IPS-18a (cell line): ENCODE measurements at regions not wholly inside any gene's neighbourhood (a gene's known extent, or its start where the extent isn't known, plus 50 kb on each side); places are given as distances from the start of the nearest gene placed in this dataset.
"Not testable (repeated sequence)": the region's sequence is repeated elsewhere in the genome, so short reads cannot be mapped to it uniquely, and the experiment has no call there.

ENCODE experiments used
- H3K27ac ChIP-seq: one replicate; pipeline ENCODE4 v1.5.1; 2013; ENCODE audit warnings: low read length
- H3K27me3 ChIP-seq: one replicate; pipeline ENCODE4 v1.6.1; 2013; ENCODE audit warnings: mild to moderate bottlenecking, low read length; ENCODE audit not compliant: control insufficient read depth, insufficient read depth
- H3K36me3 ChIP-seq: one replicate; pipeline ENCODE4 v1.6.1; 2013; ENCODE audit warnings: low read depth, low read length; ENCODE audit not compliant: control insufficient read depth
- H3K4me1 ChIP-seq: one replicate; pipeline ENCODE4 v1.6.1; 2013; ENCODE audit warnings: low read depth, low read length; ENCODE audit not compliant: control insufficient read depth
- H3K4me3 ChIP-seq: one replicate; pipeline ENCODE4 v1.5.1; 2013; ENCODE audit warnings: low read length
- H3K9ac ChIP-seq: one replicate; pipeline ENCODE4 v1.6.1; 2013; ENCODE audit warnings: mild to moderate bottlenecking, low read length, moderate library complexity
- H3K9me3 ChIP-seq: one replicate; pipeline ENCODE4 v1.6.1; 2013; ENCODE audit warnings: low read depth, low read length; ENCODE audit not compliant: control insufficient read depth

DNA sequence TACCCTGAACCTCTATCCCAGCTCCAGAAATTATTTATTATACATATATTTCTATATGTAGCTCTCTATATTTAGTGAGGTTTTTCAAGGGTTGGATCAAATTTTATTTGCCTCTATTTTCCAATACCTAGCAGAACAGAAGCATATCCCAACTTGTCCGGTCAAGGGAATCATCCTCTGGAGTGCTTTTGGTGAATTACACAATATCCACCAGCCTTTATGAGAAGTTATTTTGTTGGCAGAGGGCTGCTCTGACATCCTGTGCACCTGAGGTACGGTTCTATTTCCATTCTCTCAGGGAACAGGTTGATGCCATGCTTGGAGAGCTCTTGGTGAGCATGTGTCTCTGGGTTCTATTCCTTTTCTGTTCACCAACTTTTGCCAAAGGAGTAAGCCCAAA, 1056.4 kb downstream of the GALC start:
- Histone ChIP-seq H3K27me3 (no peaks in the 10 kb centered on the region), H3K27ac (no peak overlapping the region), H3K36me3 (no peaks in the 10 kb centered on the region), H3K9me3 (no peaks in the 10 kb centered on the region), H3K9ac (no peak overlapping the region), H3K4me1 (no peaks in the 10 kb centered on the region), H3K4me3 (no peak overlapping the region)

DNA sequence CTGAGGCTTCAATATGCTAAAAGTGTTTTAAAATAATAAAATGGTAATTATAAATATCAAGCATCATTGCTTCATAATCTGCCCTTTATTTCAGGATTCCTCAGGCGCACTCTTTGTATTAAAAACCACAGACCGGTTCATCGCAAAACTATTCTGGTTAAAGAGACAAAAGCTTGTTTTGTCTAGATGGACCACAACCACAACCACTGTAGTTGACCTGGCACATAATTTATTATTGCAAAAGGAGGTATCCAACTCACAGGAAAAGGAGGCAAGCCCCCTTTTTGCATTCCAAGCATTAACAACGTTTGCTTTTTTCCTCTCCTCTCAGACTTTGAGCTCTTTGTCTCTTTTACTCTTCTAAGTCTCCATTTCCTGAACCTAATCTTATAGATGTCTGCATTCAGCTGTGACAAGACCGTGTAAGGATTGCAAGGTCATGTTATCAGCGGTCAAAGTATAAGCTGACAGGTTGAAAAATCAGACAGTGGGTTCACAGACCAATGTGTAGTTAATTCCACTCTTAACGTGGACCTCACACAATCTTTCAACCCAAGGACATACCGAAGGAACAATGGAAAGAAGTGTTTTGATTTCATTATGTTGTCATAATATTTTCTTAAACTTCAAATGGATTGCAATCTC, 1057.6 kb downstream of the GALC start:
- Histone ChIP-seq H3K9ac (no peak overlapping the region), H3K36me3 (no peaks in the 10 kb centered on the region), H3K27me3 (no peaks in the 10 kb centered on the region), H3K27ac (no peak overlapping the region), H3K4me3 (no peak overlapping the region), H3K9me3 (no peaks in the 10 kb centered on the region), H3K4me1 (no peaks in the 10 kb centered on the region)

DNA sequence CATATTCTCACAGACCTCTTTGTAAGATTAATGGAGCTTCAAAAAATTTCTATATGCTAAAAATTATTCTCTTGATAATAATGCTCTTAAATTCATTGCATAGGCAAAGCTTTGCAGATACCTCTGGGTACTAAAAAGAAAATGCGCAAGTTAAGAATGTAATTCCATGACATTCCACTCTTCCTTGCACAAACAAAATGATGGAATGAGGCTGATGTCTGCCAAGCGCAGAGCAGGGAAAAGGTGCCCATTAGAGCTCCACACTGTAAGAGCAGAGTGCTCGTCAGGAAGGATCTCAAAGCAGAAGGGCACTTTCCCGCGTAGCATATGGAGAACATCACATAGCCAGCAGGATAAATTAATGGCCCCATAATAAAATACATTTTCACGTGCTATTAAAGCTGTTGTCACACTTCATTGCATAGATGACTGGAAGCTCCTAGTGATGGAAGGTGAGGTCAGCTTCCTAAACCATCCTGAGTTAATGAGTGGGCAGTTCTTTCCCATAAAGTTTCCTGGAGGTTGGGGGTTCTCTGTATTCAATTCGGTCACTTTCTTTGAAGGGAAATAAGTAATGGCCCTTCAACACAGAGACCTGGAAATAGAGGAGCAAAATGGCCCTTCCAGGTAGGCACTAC, 1058.9 kb downstream of the GALC start:
- H3K9ac ChIP-seq: no peak overlapping the region
- H3K36me3 ChIP-seq: no peaks in the 10 kb centered on the region
- no peak overlapping the region for H3K4me3 ChIP-seq
- H3K27me3 ChIP-seq: no peaks in the 10 kb centered on the region
- H3K4me1 ChIP-seq: no peaks in the 10 kb centered on the region
- H3K9me3 ChIP-seq: no peaks in the 10 kb centered on the region
- H3K27ac ChIP-seq: no peak overlapping the region

DNA sequence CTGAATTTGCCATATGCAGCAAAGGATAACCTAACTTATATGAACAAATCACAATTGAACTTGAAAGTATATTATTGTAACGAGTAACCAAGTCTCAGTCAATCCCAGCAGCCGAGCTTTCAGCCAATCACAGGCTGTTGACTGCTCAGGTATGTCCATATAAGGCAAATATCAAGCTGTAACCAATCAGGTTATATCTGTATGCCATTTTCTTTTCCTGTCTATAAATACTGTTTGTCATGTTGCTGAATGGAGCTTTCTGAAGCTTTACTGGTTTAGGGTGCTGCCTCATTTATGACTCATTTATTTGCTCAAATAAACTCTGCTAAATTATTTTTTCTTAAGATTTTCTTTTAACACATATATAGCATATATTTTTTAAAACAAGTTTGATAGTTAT, 1059.5 kb downstream of the GALC start:
- H3K4me1 ChIP-seq: no peaks in the 10 kb centered on the region
- H3K9me3 ChIP-seq: no peaks in the 10 kb centered on the region
- no peak overlapping the region for H3K4me3 ChIP-seq
- H3K9ac ChIP-seq: no peak overlapping the region
- H3K27ac ChIP-seq: no peak overlapping the region
- H3K27me3 ChIP-seq: no peaks in the 10 kb centered on the region
- H3K36me3 ChIP-seq: no peaks in the 10 kb centered on the region

DNA sequence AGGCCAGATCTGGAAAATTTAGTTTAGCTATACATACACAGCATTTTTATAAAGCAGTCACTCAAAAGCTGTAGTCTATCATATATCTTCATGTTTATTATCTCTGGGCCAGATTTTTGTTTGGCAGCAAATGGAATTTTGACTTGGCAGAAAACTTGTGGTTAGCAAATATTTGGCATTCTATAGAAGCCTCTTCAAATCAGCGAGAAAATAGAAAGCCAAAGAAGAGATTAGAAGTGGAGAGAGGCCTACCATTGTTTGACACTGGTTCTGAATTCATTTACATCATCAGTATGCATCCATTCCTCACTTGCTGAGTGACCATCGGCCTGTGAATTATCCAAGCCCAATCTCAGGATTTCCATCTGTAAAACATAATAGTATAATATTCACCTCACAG, 1077.6 kb downstream of the GALC start:
- no peaks in the 10 kb centered on the region for H3K36me3 ChIP-seq
- H3K9me3 ChIP-seq: no peaks in the 10 kb centered on the region
- no peak overlapping the region for H3K4me3 ChIP-seq
- no peaks in the 10 kb centered on the region for H3K27me3 ChIP-seq
- no peak overlapping the region for H3K9ac ChIP-seq
- no peak overlapping the region for H3K27ac ChIP-seq
- H3K4me1 ChIP-seq: no peaks in the 10 kb centered on the region

DNA sequence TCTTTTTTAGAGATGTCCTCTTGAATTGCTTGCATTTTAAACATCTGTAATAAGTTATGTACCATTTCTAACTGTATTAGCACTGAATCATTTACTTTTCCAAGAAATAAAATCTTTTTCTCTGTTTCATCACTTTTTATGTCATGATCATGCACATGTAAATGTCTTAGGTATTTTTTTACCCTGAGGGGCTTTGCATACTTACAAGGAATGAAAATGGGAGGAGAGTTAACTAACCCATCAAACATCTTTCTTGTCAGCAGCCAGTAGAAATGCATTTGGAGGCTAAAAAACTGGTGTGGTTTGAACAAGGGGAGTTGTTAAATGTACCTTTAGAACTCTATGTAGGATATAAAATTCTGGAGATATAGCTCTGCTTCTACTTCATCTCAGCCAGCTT, 1080.3 kb downstream of the GALC start:
- Histone ChIP-seq H3K9ac (no peak overlapping the region), H3K36me3 (no peaks in the 10 kb centered on the region), H3K4me1 (no peaks in the 10 kb centered on the region), H3K27ac (no peak overlapping the region), H3K27me3 (no peaks in the 10 kb centered on the region), H3K4me3 (no peak overlapping the region), H3K9me3 (no peaks in the 10 kb centered on the region)

DNA sequence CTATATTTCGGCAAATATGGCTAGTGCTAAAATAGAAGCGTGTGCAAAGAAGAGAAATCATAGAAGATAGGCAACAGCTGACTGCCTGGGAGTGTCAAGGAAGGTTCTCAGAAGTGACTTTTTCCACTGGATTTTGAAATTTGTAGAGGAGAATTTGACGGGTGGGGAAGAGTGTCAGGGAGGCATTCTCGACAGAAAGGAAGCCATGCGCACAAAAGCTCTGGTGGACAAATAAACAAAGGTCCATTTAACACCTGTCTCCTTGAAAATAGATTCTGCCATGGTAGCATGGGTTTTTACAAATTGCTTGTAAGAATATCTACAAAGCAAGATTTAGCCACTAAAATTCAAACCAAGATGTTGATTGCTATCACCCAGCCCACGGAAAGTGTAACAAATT, 1081.5 kb downstream of the GALC start:
- Histone ChIP-seq H3K4me3 (no peak overlapping the region), H3K9ac (no peak overlapping the region), H3K27me3 (no peaks in the 10 kb centered on the region), H3K4me1 (no peaks in the 10 kb centered on the region), H3K36me3 (no peaks in the 10 kb centered on the region), H3K9me3 (no peaks in the 10 kb centered on the region), H3K27ac (no peak overlapping the region)

DNA sequence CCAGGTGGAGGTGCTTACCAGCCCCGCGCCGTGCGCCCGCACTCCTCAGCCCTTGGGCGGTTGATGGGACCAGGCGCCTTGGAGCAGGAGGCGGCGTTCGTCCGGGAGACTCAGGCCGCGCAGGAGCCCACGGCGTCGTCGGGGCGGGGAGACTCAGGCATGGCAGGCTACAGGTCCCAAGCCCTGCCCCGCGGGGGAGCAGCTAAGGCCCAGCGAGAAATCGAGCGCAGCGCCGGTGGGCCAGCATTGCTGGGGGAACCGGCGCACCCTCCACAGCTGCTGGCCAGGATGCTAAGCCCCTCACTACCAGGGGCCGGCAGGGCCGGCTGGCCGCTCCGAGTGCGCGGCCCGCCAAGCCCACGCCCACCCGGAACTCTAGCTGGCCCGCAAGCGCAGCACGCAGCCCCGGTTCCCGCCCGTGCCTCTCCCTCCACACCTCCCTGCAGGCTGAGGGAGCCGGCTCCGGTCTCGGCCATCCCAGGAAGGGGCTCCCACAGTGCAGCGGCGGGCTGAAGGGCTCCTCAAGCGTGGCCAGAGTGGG, 1087.5 kb downstream of the GALC start:
- not testable (repeated sequence) for H3K27me3 ChIP-seq, H3K9me3 ChIP-seq, H3K27ac ChIP-seq, H3K9ac ChIP-seq, H3K36me3 ChIP-seq, H3K4me3 ChIP-seq, H3K4me1 ChIP-seq

DNA sequence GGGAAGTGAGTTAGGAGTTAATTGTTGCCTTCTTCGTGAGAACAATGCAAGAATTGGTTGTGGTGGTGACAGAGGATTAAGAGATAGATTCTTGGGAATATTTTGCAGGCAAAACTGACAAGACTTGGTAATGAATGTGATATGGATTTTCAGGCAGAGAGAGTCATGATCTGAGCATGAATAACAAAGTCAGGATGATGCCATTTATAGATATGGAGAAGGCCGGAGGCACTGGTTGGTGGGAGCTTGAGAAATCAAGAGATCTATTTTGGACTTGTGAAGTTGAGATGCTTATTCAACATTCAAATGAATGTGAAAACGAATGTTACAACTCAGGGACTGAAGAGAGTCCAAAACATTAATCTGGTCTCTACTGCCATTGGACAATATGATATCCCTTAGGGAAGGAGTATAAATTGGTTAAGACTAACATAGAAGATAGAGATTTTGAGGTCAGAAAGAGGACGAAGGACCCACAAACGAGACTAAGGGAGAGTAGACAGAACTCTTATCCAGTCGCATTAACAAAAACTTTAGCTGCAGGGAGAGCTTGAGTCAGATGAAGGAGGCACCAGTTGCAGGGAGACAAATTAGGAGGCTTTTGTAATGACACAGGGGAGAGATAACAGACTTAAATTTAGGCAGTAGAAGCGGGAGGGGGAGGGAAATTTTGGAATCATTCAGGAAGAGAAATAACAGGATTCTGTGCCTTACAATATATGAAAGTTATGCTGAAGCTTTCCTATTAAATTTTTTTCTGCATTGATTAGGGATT, 1090.6 kb downstream of the GALC start:
- H3K36me3 ChIP-seq: no peaks in the 10 kb centered on the region
- H3K4me3 ChIP-seq: no peak overlapping the region
- H3K9me3 ChIP-seq: no peaks in the 10 kb centered on the region
- H3K27ac ChIP-seq: no peak overlapping the region
- H3K27me3 ChIP-seq: no peaks in the 10 kb centered on the region
- no peaks in the 10 kb centered on the region for H3K4me1 ChIP-seq
- H3K9ac ChIP-seq: no peak overlapping the region

DNA sequence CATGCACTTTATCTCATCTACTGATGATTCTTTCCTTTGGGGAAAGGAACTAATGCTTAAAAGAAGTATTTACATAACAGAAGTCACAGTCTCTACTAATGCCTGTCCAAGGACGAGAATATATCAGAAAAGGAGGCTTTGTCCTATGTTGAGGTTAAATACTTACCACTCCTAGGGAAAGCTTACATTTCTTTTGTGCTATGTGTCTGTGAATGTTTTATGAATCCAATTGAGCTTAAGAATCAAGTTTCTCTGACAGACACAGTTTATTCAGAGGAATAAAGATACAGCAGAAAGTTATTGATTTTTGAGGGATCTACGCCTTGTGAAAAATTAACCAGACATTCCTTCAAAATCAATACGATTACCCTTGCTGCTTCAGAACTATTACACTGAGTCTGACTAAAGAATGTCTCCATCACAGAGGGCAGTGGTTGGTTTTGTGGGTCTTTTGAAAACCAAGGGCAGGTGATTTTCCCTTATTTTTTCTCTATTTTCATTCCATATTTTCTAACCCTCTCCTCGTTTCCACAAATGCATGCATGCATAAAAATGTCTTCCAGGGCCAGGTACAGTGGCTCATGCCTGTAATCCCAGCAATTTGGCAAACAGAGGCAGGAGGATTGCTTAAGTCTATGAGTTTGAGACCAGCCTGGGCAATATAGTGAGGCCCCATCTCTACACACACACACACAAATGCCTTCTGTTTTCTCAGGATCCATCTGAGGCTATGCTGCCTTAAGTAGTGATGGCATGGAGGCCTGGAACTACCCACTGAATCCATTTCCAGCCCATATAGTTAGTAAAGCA, 1095.1 kb downstream of the GALC start:
- Histone ChIP-seq H3K27me3 (no peaks in the 10 kb centered on the region), H3K27ac (no peak overlapping the region), H3K4me1 (no peaks in the 10 kb centered on the region), H3K9ac (no peak overlapping the region), H3K36me3 (no peaks in the 10 kb centered on the region), H3K9me3 (no peaks in the 10 kb centered on the region), H3K4me3 (no peak overlapping the region)

DNA sequence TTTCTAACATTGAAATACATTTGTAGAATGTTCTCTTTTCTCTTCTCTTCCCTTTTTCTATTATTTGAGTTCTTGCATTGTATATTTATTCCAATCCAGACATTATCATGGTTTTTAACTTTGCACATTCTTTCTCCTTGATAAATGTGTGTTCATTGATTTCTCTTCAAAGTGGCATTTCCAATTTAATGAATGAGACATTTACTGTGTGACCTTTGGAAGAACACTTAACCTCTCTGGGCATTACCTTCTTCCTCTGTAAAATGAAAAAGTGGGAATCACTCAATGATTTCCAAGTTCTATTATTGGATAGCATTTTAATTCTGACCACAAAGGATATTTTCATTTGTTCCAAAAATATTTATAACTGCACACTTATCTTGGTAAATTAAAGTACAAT, 1095.8 kb downstream of the GALC start:
- H3K27me3 ChIP-seq: no peaks in the 10 kb centered on the region
- H3K27ac ChIP-seq: no peak overlapping the region
- no peaks in the 10 kb centered on the region for H3K4me1 ChIP-seq
- H3K4me3 ChIP-seq: no peak overlapping the region
- no peaks in the 10 kb centered on the region for H3K36me3 ChIP-seq
- H3K9me3 ChIP-seq: no peaks in the 10 kb centered on the region
- H3K9ac ChIP-seq: no peak overlapping the region
